ENCODE measurements at regions not wholly inside any gene's neighbourhood (a gene's known extent, or its start where the extent isn't known, plus 50 kb on each side); places are given as distances from the start of the nearest gene placed in this dataset.
"Not testable (repeated sequence)": the region's sequence is repeated elsewhere in the genome, so short reads cannot be mapped to it uniquely, and the experiment has no call there.

GRCh38 chr1:87398641-87399040 lies 70.0 kb downstream of the LMO4 start:
- no peak overlapping the region for H3K9ac ChIP-seq (ENCODE audit: low read depth, low read length)
- H3K36me3 ChIP-seq (ENCODE audit: insufficient read depth, low read length), result no peaks in the 10 kb centered on the region
- no peaks in the 10 kb centered on the region for H3K4me1 ChIP-seq (ENCODE audit: insufficient read depth, low read length)
- no peaks in the 10 kb centered on the region for H3K9me3 ChIP-seq (ENCODE audit: control insufficient read depth, insufficient read depth, low read length)

GRCh38 chr1:87399264-87399663 lies 70.6 kb downstream of the LMO4 start:
- Histone ChIP-seq H3K4me1 (ENCODE audit: insufficient read depth, low read length) (no peaks in the 10 kb centered on the region), H3K9me3 (ENCODE audit: control insufficient read depth, insufficient read depth, low read length) (no peaks in the 10 kb centered on the region), H3K9ac (ENCODE audit: low read depth, low read length) (no peak overlapping the region), H3K36me3 (ENCODE audit: insufficient read depth, low read length) (no peaks in the 10 kb centered on the region)

- no peaks in the 10 kb centered on the region for H3K4me1 ChIP-seq (ENCODE audit: insufficient read depth, low read length)
- peaks cover 3% of the 10 kb centered on the region; the same call in 1 of the 2 replicates for H3K9me3 ChIP-seq (ENCODE audit: control insufficient read depth, insufficient read depth, low read length)
- no peak overlapping the region for H3K9ac ChIP-seq (ENCODE audit: low read depth, low read length)
- H3K36me3 ChIP-seq (ENCODE audit: insufficient read depth, low read length), result no peaks in the 10 kb centered on the region
Observed at GRCh38 chr1:87399701-87400100, 71.0 kb downstream of the LMO4 start.

- peaks cover 3% of the 10 kb centered on the region; the same call in 1 of the 2 replicates for H3K9me3 ChIP-seq (ENCODE audit: control insufficient read depth, insufficient read depth, low read length)
- H3K4me1 ChIP-seq (ENCODE audit: insufficient read depth, low read length), result no peaks in the 10 kb centered on the region
- H3K9ac ChIP-seq (ENCODE audit: low read depth, low read length), result no peak overlapping the region
- H3K36me3 ChIP-seq (ENCODE audit: insufficient read depth, low read length), result no peaks in the 10 kb centered on the region
Observed at GRCh38 chr1:87400813-87401212, 72.1 kb downstream of the LMO4 start.

- Histone ChIP-seq H3K9ac (ENCODE audit: low read depth, low read length) (no peak overlapping the region), H3K4me1 (ENCODE audit: insufficient read depth, low read length) (no peaks in the 10 kb centered on the region)
Observed at GRCh38 chr1:87402241-87403002, 73.7 kb downstream of the LMO4 start.

GRCh38 chr1:87403061-87403820 lies 74.6 kb downstream of the LMO4 start:
- Histone ChIP-seq H3K4me1 (ENCODE audit: insufficient read depth, low read length) (no peaks in the 10 kb centered on the region), H3K9me3 (ENCODE audit: control insufficient read depth, insufficient read depth, low read length) (peaks cover 3% of the 10 kb centered on the region; the same call in 1 of the 2 replicates), H3K36me3 (ENCODE audit: insufficient read depth, low read length) (no peaks in the 10 kb centered on the region), H3K9ac (ENCODE audit: low read depth, low read length) (no peak overlapping the region)

More at GRCh38 chr1:87402241-87403002, 73.7 kb downstream of the LMO4 start:
- no peaks in the 10 kb centered on the region for H3K36me3 ChIP-seq (ENCODE audit: insufficient read depth, low read length)
- H3K9me3 ChIP-seq (ENCODE audit: control insufficient read depth, insufficient read depth, low read length), result peaks cover 3% of the 10 kb centered on the region; the same call in 1 of the 2 replicates

- H3K36me3 ChIP-seq (ENCODE audit: insufficient read depth, low read length), result no peaks in the 10 kb centered on the region
- H3K4me1 ChIP-seq (ENCODE audit: insufficient read depth, low read length), result no peaks in the 10 kb centered on the region
- no peak overlapping the region for H3K9ac ChIP-seq (ENCODE audit: low read depth, low read length)
- H3K9me3 ChIP-seq (ENCODE audit: control insufficient read depth, insufficient read depth, low read length), result peaks cover 3% of the 10 kb centered on the region; the same call in 1 of the 2 replicates
Observed at GRCh38 chr1:87404296-87404695, 75.6 kb downstream of the LMO4 start.

GRCh38 chr1:87408665-87409248 lies 80.1 kb downstream of the LMO4 start:
- Histone ChIP-seq H3K36me3 (ENCODE audit: insufficient read depth, low read length) (no peaks in the 10 kb centered on the region), H3K9ac (ENCODE audit: low read depth, low read length) (no peak overlapping the region), H3K4me1 (ENCODE audit: insufficient read depth, low read length) (no peaks in the 10 kb centered on the region; the same call in 1 of the 2 replicates), H3K9me3 (ENCODE audit: control insufficient read depth, insufficient read depth, low read length) (peaks cover 3% of the 10 kb centered on the region; the same call in 1 of the 2 replicates)

- H3K36me3 ChIP-seq (ENCODE audit: insufficient read depth, low read length), result no peaks in the 10 kb centered on the region
- H3K9me3 ChIP-seq (ENCODE audit: control insufficient read depth, insufficient read depth, low read length), result no peaks in the 10 kb centered on the region
- H3K4me1 ChIP-seq (ENCODE audit: insufficient read depth, low read length), result no peaks in the 10 kb centered on the region; the same call in 1 of the 2 replicates
- no peak overlapping the region for H3K9ac ChIP-seq (ENCODE audit: low read depth, low read length)
Observed at GRCh38 chr1:87410776-87411480, 82.2 kb downstream of the LMO4 start.

GRCh38 chr1:87413846-87414245 lies 85.2 kb downstream of the LMO4 start:
- not testable (repeated sequence) for H3K9me3 ChIP-seq (ENCODE audit: control insufficient read depth, insufficient read depth, low read length); H3K9ac ChIP-seq (ENCODE audit: low read depth, low read length); H3K36me3 ChIP-seq (ENCODE audit: insufficient read depth, low read length); H3K4me1 ChIP-seq (ENCODE audit: insufficient read depth, low read length)

GRCh38 chr1:87418048-87418447 lies 89.4 kb downstream of the LMO4 start:
- Histone ChIP-seq H3K36me3 (ENCODE audit: insufficient read depth, low read length) (no peaks in the 10 kb centered on the region), H3K9me3 (ENCODE audit: control insufficient read depth, insufficient read depth, low read length) (no peaks in the 10 kb centered on the region), H3K4me1 (ENCODE audit: insufficient read depth, low read length) (no peaks in the 10 kb centered on the region), H3K9ac (ENCODE audit: low read depth, low read length) (no peak overlapping the region)

- Histone ChIP-seq H3K4me1 (ENCODE audit: insufficient read depth, low read length) (no peaks in the 10 kb centered on the region; the same call in 1 of the 2 replicates), H3K9me3 (ENCODE audit: control insufficient read depth, insufficient read depth, low read length) (no peaks in the 10 kb centered on the region)
Observed at GRCh38 chr1:87421809-87422208, 93.1 kb downstream of the LMO4 start.

GRCh38 chr1:87424541-87424940 lies 95.9 kb downstream of the LMO4 start:
- H3K4me1 ChIP-seq (ENCODE audit: insufficient read depth, low read length), result peaks cover 18% of the 10 kb centered on the region
- no peaks in the 10 kb centered on the region for H3K9me3 ChIP-seq (ENCODE audit: control insufficient read depth, insufficient read depth, low read length)
- no peaks in the 10 kb centered on the region for H3K36me3 ChIP-seq (ENCODE audit: insufficient read depth, low read length)
- H3K9ac ChIP-seq (ENCODE audit: low read depth, low read length), result no peak overlapping the region

More at GRCh38 chr1:87421809-87422208, 93.1 kb downstream of the LMO4 start:
- Histone ChIP-seq H3K9ac (ENCODE audit: low read depth, low read length) (no peak overlapping the region), H3K36me3 (ENCODE audit: insufficient read depth, low read length) (no peaks in the 10 kb centered on the region)

Measured in ES-I3 (cell line).